Lower lobe of right lung (tissue), 2 donors: ENCODE measurements at regions not wholly inside any gene's neighbourhood (a gene's known extent, or its start where the extent isn't known, plus 50 kb on each side); places are given as distances from the start of the nearest gene placed in this dataset.

Experiments used
- ATAC-seq, 2 donors: fragments of 200-7000 bp; cut with Tn5 transposase; one replicate each; pipeline ENCODE4 v1.9.1; 2020 to 2022; ENCODE audit warnings: mild to moderate bottlenecking in 2 of 2, moderate library complexity in 2 of 2
- DNase-seq: peaks from one replicate; pipeline ENCODE4 v3.0.0-alpha.2; 2020
- H3K27ac ChIP-seq: fragments of 200-600 bp; one replicate; pipeline ENCODE4 v1.8.0; 2022
- H3K27me3 ChIP-seq: fragments of 200-600 bp; one replicate; pipeline ENCODE4 v1.8.0; 2022; ENCODE audit warnings: low read depth
- H3K36me3 ChIP-seq: fragments of 200-600 bp; one replicate; pipeline ENCODE4 v1.8.0; 2022; ENCODE audit warnings: mild to moderate bottlenecking
- H3K4me1 ChIP-seq: fragments of 200-600 bp; one replicate; pipeline ENCODE4 v1.8.0; 2022
- H3K4me3 ChIP-seq: fragments of 200-600 bp; one replicate; pipeline ENCODE4 v1.8.0; 2022; ENCODE audit warnings: mild to moderate bottlenecking
- H3K9me3 ChIP-seq: fragments of 200-600 bp; one replicate; pipeline ENCODE4 v1.8.0; 2022
- CTCF ChIP-seq: fragments of 200-600 bp; IDR thresholded peaks from one replicate; pipeline ENCODE4 v1.8.0; 2022; ENCODE audit warnings: antibody characterized with exemption, mild to moderate bottlenecking
- intact Hi-C: fragments of 100-400 bp; cut with DNase I; formaldehyde crosslinking; loops from one replicate; pipeline ENCODE4 v1.11.0; 2022
- donor health status: DM: no; HTN: yes; CAD: no; lungs with severe emphysema.

GRCh38 chr12:127101076-127101475 lies 1165.9 kb upstream of the TMEM132C start:
- ATAC-seq = no peak
- no peak for TF ChIP-seq CTCF

GRCh38 chr12:127106041-127106440 lies 1160.9 kb upstream of the TMEM132C start:
- TF ChIP-seq CTCF = no peak
- DNase-seq (no peak), ATAC-seq (no peak)
- Histone ChIP-seq H3K27ac (no peak overlapping the region), H3K9me3 (no peaks in the 10 kb centered on the region), H3K4me3 (no peak overlapping the region), H3K36me3 (no peaks in the 10 kb centered on the region), H3K27me3 (no peaks in the 10 kb centered on the region), H3K4me1 (no peaks in the 10 kb centered on the region)
- intact Hi-C loops = no loop called here

More at GRCh38 chr12:127101076-127101475, 1165.9 kb upstream of the TMEM132C start:
- no peaks in the 10 kb centered on the region for H3K36me3 ChIP-seq
- intact Hi-C loops = no loop called here
- H3K9me3 ChIP-seq = no peaks in the 10 kb centered on the region
- H3K27ac ChIP-seq = no peak overlapping the region
- no peak for DNase-seq
- no peaks in the 10 kb centered on the region for H3K27me3 ChIP-seq
- no peaks in the 10 kb centered on the region for H3K4me1 ChIP-seq
- no peak overlapping the region for H3K4me3 ChIP-seq

- Histone ChIP-seq H3K4me1 (no peaks in the 10 kb centered on the region), H3K27ac (no peak overlapping the region), H3K36me3 (no peaks in the 10 kb centered on the region), H3K9me3 (no peaks in the 10 kb centered on the region), H3K4me3 (no peak overlapping the region), H3K27me3 (no peaks in the 10 kb centered on the region)
- ATAC-seq (no peak), DNase-seq (no peak)
- TF ChIP-seq CTCF = no peak
- intact Hi-C loops = no loop called here
Observed at GRCh38 chr12:127106697-127107096, 1160.3 kb upstream of the TMEM132C start.

- no peak for DNase-seq
- no peaks in the 10 kb centered on the region for H3K4me1 ChIP-seq
- H3K27me3 ChIP-seq = no peaks in the 10 kb centered on the region
- H3K9me3 ChIP-seq = no peaks in the 10 kb centered on the region
- no peak overlapping the region for H3K27ac ChIP-seq
- TF ChIP-seq CTCF = no peak
- intact Hi-C loops = no loop called here
- ATAC-seq = no peak
- no peak overlapping the region for H3K4me3 ChIP-seq
- no peaks in the 10 kb centered on the region for H3K36me3 ChIP-seq
Observed at GRCh38 chr12:127107744-127108143, 1159.2 kb upstream of the TMEM132C start.

- intact Hi-C loops = no loop called here
- peak; percentile 82 to 83 for ATAC-seq
- DNase-seq = peak; percentile 63
Observed at GRCh38 chr12:127108360-127109215, 1158.4 kb upstream of the TMEM132C start.

More at GRCh38 chr12:127108360-127109215, 1158.4 kb upstream of the TMEM132C start:
- Histone ChIP-seq H3K9me3 (no peaks in the 10 kb centered on the region), H3K27ac (no peak overlapping the region), H3K4me1 (no peaks in the 10 kb centered on the region), H3K36me3 (no peaks in the 10 kb centered on the region), H3K4me3 (no peak overlapping the region), H3K27me3 (no peaks in the 10 kb centered on the region)
- TF ChIP-seq CTCF = peak; percentile 66
